RCC 7860 (cell line): ENCODE measurements at regions not wholly inside any gene's neighbourhood (a gene's known extent, or its start where the extent isn't known, plus 50 kb on each side); places are given as distances from the start of the nearest gene placed in this dataset.

Experiments used
- DNase-seq: peaks from one replicate; pipeline ENCODE4 v3.0.0-alpha.2; 2015; ENCODE audit warnings: low spot score
- FAIRE-seq: peaks from 2 replicates; lab custom pipeline; 2012; peaks lifted over from hg19 to GRCh38; lab: Jason Lieb, UNC

DNA sequence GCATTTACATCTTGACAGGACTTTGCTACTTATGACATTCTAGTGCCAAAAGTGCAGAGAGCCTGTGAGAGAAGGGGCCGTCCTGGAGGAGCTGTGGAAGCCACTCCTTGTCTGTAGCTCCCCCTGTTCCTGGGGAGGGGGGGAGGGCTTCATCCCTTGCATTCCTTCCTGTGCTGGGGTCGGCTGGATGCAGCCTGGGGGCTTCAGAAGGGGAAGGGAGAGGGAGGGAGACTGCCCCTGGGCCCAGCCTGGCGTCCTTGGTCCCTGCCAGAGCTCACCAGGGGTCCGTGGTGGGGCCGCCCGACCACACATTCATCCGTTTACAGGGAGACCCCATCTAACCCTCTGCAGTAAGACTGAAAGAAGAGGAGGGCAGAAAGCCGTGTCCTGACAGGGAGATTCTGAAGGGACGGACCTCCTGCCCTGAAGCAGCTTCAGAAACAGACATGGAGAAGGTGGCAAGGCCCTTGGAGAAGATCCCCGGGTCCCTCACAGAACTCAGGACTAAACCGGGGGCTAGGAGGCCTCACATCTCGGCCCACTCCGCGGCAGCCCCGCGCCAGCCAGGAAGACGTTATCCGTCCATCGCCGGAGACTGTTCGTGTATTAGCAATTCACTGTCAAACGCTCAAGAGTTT is 258.3 kb upstream of the SALL3 start:
- no peak for FAIRE-seq
- no peak for DNase-seq

DNA sequence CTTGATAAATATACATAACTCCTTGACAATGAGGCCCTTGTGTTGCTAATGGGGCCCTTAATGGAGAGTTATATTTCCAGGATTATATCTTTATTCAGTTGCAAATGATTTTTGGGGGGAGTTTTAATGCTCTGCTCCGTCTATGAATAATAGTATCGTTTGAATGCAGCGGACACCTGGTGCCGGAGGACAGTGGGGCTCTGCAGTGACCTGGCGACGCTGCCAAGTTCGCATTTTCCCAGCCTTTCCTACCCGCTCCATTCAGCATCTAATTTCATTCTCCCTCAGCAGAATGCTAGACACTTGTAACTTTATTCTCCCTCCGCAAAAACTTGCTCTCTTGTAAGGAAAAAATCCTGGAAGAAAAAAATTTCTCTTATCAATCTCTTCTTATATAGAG is 257.6 kb upstream of the SALL3 start:
- no peak for DNase-seq
- no peak for FAIRE-seq

DNA sequence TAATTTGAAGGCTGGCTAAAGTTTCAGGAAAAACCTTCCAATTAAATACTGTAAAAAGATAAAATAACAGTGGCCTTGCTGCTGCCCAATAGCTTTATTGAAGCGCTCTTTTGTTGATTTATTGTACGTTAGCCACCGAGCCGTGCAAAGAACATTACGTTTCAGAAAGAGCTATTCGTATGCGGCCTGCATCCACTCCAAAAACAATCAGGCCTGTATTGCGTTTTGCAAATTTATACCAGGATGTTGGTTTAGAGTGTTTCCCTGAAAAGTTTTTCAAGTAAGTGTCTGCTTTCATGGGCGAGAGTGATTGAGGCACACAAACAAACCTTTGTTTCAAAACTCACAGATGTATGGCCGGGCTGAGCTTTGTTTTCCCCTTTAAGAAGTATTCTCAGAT is 257.2 kb upstream of the SALL3 start:
- FAIRE-seq (no peak), DNase-seq (no peak)

DNA sequence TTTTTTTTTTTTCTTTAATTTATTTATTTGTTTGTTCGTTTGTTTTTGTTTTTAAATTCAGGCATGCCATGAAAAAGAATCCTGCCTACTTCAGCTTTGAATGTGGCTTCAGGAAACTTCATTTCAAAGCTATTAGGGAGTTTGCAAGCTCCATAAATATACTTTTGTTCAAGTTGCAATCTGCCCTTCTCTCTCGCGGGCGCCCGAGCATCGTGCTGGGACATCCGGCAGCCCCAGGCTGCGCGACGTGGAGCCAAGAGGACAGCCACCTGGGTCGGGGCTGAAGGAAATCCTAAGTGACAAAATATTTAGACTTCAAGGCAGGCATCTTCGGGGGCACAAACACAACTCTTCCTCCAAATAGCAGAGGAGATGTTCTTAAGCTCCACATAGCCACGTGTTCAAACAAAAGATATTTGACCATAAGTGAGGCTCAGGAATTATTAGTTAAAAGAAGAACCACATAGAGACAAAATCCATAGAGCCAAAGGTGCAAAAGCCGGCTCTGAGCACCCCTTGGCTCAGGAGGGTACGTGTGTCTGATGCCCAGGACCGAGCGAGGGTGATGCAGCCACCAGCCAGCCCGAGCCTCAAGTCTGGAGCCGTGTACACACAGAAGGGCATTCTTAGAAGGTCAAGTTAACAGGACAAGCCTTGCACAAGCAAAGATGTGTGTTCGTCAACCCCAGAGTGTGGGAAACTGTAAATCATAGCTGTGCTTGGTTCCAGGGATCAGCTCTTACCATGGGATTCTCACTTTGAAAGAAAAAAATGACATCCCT is 256.5 kb upstream of the SALL3 start:
- DNase-seq, result no peak
- FAIRE-seq, result no peak

DNA sequence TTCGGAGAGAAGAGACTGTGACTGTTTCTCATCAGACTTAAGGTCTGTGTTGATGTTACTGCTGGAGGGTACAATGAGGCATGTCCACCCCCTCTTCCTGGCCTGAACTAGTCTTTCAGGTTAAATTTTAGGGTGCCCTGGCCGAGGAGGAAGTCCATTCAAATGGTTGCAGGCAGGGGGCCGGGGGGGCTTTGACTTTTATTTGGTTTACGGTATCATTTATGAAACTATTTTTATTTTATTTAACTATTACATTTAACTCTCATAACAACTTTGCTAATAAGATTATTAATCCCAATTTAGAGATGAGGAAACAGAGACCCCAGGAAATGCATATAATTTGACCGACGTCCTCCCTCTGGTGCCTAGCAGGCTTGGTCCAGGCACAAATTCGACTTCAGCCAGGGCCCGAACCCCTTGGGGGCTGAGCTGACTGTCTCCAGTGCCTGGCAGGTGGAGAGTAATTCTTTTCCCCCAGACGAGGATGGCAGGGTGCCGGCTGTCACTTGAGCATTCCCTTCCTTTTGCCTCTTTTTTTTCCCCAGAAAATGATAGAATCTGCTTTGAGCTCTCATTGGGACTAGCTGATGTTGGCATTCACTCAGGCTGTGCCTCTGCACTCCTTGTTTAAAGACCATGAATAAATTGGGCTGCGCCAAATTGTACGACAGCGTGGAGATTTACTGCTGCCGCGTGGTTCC is 255.3 kb upstream of the SALL3 start:
- DNase-seq (no peak), FAIRE-seq (no peak)

DNA sequence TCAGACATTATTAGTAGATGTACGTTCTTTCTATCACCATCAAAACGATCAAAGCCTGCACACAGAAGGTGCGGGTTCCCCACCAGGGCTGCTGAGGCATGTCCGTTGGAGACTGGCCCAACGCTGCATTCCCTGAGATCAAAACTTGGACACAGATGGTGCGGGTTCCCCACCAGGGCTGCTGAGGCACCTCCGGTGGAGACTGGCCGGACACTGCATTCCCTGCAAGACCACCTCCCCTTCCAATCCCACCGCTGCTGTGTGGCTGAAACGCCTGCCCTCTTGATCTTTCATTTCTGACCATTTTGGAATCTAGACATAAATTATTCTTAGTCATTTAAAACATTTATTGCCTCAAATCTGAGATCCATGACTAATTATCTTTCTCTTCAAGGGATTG is 254.2 kb upstream of the SALL3 start:
- DNase-seq, result no peak
- no peak for FAIRE-seq

DNA sequence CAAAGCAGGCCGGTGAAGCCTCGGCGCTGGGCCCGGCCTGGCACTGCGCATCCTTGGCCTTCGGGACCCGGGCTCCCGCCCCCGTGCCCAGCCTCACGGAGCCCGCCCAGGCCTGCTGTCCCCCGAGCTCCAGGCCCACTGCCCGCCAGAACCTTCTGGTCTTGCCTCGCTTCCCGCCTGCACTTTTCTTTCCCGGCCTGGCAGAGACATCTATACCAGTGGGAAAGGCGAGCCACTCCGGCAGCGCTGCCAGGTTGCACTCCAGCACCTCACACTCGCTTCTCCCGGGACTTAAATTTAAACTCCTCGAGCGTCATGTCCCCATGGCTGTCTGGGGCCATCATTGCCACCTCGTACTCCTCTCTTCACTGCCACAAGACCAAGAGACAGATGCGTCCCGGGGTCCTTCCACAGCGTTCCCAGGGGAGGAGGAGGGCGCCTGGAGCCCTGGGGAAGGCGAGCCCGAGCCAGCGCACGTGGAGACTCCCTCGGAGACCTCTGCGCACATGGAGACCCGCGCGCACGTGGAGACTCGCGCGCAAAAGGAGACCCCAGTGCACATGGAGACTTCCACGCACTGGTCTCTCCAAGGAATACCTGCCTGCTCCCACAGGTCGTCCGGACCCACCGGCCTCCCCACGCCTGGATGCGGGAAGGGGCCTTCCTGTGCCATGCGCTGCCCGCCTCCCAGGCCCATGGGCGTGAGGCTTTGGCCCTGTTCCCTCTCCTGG is 253.1 kb upstream of the SALL3 start:
- FAIRE-seq, result no peak
- no peak for DNase-seq

DNA sequence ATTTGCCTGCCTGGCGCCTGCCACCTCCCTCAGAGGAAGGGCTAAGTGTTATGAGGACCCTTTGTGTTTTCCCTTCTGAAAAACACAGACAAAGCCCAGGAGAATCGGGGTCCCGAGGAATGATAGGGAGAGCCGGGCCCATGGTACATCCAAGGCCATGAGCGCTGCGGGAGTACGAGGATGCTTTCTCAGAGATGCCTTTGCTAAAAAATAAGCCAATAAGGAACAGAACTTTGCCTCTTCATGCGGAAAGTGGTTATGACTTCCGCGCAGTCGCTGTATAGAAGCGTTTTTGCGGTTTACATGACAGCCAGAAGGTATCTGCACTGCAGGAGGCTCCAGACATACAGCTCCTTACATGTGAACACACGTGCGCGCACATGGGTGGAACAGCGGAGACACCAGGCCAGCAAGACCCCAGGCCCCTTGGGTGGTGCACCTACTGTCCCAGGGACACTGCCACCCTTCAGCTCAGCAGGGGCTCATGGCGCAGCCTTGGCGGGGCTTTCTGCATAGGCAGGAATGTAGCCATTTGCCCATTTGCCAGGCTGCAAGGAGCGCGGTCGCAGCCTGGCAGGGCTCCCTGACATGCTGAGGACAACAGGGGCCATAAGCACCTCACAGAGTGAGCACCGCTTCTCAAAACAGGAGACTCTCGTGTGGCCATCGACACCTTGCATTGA is 252.4 kb upstream of the SALL3 start:
- no peak for FAIRE-seq
- DNase-seq, result no peak

DNA sequence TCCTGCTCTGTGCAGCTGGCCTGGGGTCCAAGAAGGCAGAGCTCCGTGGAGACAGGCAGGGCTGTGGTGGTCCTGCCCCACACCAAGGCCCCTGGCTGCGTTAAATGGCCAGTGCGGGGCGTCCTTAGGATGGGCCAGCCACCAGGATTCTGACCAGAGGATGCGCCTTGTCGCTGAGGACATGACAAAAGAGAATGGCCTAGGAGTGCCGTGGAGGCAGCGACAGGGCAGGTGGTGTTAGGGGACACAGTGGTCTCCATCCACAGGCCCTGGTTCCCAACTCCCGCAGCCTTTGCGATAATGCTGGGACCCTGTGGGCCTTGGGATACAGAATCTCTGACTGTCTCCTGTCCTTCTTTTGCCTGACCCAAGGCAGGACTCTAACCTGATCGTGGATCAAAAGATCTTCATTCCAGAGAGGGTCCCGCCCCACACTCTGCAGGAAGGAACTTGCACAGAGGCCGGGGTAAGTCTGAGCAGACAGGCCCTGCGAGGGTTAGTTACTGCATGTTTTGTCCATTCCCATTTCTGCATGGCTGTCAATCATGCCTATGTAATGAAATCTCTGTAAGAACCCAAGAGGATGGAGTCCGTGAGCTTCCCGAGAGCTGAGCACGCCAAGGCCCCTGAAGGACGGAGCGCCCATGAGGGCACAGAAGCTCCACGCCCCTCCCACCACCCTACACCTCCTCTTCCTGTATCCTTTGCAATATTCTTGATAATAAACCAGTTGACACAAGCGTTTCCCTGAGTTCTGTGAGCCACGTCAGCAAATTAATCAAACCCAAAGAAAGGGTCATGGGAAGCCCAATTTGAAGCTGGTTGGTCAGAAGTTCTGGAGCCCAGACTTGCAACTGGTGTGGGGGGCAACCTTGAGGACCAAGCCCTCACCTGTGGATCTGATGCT is 251.5 kb upstream of the SALL3 start:
- DNase-seq (no peak), FAIRE-seq (no peak)

DNA sequence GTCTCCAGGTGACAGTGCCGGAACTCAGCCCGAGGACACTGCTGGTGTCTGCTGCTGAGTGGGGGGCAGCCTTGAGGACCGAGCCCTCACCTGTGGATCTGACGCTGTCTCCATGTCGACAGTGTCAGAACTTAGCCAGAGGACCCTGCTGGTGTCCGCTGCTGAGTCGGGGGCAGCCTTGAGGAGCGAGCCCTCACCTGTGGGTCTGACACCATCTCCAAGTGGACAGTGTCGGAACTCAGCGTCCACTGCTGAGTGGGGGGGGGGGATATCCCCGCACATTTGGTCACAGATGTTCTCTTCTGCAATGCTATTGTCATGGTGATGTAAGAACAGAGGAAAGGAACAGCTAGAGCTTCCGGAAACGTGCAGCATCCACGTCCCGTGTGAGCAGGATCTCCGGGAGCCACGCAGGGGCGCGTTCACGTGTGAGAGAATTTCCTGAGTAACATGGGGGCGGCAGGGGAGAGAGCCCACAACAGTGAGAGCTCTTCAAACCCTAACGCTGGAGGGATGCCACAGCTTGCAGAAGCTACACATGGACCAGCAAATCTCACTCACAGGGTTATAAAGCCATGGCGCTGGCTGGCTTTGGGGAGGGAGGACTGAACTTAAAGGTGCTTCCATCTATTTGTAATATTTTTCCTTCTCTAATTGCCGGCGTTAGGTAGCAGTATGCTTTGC is 250.7 kb upstream of the SALL3 start:
- FAIRE-seq (no peak), DNase-seq (no peak)

DNA sequence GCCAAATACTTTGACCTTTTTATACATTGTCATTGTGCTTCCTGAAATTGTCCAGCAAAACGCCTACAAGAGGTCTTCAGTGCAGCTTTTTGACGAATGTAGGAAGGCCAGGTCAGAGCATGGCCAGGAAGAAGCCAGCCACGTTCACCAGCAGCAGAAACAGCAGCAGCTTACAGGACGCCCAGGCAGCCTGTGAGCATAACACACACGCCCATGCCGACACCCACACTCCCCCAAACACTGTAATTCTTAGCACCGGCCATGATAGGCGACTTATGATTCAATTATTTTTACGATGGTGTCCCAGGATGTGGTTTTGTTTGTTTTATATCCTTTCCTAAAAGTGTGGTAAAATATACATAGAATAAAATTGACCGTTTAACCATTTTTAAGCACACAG is 249.1 kb upstream of the SALL3 start:
- FAIRE-seq (no peak), DNase-seq (no peak)

DNA sequence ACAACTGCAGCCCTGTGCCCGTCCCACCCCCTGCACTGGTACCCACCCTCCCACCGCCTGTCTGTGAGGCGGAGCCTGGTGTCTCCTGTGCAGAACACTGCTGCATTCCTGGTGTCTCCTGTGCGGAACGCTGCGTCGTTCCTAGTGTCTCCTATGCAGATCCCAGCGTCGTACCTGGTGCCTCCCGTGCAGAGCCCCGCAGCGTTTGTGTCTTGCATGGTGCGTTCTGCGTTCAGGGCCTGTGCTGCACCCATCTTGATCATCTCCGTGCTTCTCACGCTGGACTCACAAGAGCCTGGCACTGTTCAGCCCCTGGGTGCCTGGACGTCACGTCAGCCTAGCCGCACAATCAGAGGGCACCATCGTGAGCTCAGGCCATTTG is 248.6 kb upstream of the SALL3 start:
- FAIRE-seq (no peak), DNase-seq (no peak)

DNA sequence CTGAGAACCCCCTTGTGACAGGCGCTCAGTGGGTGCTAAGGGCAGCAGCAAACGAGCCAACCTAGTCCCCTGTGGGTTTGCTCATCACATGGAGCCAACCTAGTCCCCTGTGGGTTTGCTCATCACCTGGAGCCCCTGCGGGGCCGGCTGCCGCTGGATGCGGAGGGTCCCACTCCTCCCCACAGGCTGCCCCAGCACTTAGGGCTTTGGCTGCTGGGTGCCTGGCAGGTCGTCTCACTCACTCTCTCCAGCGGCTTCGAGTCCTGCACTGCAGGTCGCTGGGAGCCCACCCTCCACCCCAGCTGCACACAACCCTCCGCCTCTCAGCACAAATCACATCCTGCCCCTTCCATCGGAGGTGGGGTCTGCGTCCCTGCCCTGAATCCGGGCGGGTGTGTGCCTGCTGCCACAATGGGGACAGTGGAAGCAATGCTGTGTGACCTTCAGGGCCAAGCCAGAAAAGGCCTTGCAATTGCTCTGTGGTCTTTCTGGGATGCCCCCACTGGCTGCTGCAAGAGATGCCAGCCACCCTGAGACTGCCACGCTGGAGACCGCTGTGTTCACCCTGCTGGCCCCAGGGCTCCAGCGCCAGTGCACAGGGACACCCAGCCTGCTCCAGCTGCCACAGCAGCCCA is 248.1 kb upstream of the SALL3 start:
- FAIRE-seq, result no peak

DNA sequence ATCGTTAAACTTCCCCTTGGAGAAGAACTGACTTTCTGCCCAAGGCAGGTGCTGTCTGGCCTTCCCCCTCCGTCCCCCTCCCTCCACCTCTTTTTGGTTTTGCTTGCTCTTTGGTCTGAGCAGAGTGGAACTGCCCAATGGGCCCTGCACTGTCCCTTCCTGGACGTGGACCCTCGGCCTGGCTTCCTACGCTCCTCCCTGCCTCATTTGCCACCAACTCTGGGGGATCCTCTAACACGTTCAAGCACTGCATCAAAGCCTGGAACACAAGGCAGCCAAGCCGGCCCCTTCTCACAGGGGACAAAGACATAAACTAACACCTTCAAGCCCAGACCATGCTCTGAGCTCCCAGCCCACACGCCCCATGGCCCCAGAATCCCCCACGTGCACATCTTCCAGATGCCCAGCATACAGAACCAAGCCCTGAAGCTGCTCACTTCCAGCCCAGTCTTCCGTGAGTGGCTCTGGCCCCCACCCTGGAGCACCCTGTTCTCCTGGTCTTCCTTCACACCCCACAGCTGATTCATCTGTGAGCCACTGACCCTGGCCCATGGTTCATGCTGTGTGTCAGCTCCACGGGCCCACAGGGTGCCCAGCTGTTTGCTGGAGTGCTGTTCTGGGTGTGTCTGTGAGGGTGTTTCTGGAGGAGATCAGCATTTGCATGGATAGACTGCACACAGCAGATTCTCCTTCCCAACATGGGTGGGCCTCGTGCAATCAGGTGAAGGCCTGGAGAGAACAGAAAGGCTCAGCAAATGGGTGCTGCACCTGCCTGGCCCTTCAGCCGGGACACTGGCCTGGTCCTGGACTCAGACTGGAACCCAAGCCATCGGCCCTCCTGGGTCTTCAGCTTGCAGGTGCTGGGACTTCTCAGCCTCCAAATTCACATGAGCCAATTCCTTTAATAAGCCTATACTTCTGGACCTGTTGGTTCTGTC is 247.1 kb upstream of the SALL3 start:
- FAIRE-seq, result no peak
- DNase-seq, result no peak

More for the DNA sequence above, 248.1 kb upstream of the SALL3 start:
- DNase-seq, result no peak

DNA sequence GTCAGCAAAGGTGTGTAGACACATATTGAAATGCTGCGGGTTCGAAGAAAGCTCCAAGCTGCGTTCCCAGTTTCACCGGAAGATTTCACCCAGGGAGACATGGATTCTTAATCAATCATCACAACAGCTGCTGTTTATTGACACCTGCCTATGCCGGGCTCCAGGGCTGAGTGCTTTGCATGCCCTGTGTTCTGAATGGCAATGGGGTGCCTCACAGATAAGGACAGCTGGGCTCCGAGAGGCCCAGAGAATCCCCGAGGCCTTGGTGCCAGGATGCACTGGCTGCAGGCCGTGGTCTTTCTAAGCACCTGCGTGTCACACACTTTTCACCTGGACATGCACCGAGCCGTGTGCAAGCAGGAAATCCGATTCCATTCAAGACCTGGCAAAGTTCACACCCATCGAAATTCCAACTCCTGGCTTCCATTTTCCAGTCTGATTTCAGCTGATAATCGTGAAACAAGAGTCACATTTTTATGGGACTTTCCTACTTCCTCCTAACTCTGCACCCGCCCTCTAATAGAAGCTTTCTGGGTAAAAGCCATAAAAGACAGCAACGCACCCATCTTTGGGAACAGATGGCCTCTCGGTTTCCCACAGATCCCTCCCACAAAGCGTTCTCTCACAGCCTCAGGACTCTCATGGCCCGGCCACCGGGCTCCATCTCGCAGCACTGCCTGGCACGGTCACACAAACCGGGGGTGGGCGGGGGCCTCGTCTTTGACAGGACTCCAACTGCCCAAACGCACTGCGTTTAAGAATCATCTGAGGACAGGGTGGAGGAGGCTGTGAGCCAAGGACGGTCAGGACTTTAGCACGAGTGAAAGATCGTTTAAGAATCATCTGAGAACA is 245.6 kb upstream of the SALL3 start:
- FAIRE-seq (no peak), DNase-seq (no peak)

DNA sequence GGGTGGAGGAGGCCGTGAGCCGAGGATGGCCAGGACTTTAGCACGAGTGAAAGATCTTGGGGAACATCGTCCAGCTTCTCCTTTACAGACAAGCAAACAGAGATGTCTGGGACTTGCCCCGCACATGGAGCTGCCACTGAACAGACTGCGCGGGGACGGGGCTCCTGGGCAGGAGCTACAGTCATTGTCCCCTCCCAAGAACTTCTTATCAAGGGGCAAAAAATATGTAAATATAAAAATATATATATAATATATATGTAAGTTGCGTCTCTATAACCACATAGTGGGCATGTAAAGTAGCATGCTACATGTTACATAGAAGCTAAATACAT is 245.0 kb upstream of the SALL3 start:
- no peak for DNase-seq
- FAIRE-seq, result no peak
